Vagina (tissue), 2 donors: ENCODE measurements at regions not wholly inside any gene's neighbourhood (a gene's known extent, or its start where the extent isn't known, plus 50 kb on each side); places are given as distances from the start of the nearest gene placed in this dataset.

ENCODE experiments used
- POLR2A ChIP-seq, 2 donors: fragments of 450-650 bp; IDR thresholded peaks; one replicate each; pipeline ENCODE4 v1.6.1; 2017; ENCODE audit warnings: antibody characterized with exemption in 2 of 2, mild to moderate bottlenecking in 2 of 2, moderate library complexity in 2 of 2
- POLR2AphosphoS5 ChIP-seq, 2 donors: sonication (generic); formaldehyde crosslinking; IDR thresholded peaks; one replicate each; pipeline ENCODE4 v1.9.0; 2017; ENCODE audit warnings: antibody characterized with exemption in 2 of 2, mild to moderate bottlenecking in 2 of 2, low read depth in 1 of 2; ENCODE audit not compliant: insufficient read depth in 1 of 2
- TF ChIP-seq, protein P1 (sequence below), 3 experiments: fragments of 450-650 bp in 2 of 3; fragments of 200-600 bp in 1 of 3; sonication (generic) in 1 of 3; IDR thresholded peaks; one replicate each; pipeline ENCODE4 v1.5.1; 2017 to 2019; ENCODE audit warnings: antibody characterized with exemption in 3 of 3, mild to moderate bottlenecking in 2 of 3, moderate library complexity in 2 of 3

- TF ChIP-seq, protein P1, sequence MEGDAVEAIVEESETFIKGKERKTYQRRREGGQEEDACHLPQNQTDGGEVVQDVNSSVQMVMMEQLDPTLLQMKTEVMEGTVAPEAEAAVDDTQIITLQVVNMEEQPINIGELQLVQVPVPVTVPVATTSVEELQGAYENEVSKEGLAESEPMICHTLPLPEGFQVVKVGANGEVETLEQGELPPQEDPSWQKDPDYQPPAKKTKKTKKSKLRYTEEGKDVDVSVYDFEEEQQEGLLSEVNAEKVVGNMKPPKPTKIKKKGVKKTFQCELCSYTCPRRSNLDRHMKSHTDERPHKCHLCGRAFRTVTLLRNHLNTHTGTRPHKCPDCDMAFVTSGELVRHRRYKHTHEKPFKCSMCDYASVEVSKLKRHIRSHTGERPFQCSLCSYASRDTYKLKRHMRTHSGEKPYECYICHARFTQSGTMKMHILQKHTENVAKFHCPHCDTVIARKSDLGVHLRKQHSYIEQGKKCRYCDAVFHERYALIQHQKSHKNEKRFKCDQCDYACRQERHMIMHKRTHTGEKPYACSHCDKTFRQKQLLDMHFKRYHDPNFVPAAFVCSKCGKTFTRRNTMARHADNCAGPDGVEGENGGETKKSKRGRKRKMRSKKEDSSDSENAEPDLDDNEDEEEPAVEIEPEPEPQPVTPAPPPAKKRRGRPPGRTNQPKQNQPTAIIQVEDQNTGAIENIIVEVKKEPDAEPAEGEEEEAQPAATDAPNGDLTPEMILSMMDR (IDR thresholded peaks at IDR 0.05): no peak
- no peak for TF ChIP-seq POLR2A (IDR thresholded peaks at IDR 0.05)
- no peak for TF ChIP-seq POLR2AphosphoS5 (IDR thresholded peaks at IDR 0.05; ENCODE audit: insufficient read depth in 1 of 2, low read depth in 1 of 2)
Measured at GRCh38 chr1:60906526-60906925, 175.8 kb upstream of the NFIA start.
